Gastroesophageal sphincter (tissue), 3 donors: ENCODE measurements at regions not wholly inside any gene's neighbourhood (a gene's known extent, or its start where the extent isn't known, plus 50 kb on each side); places are given as distances from the start of the nearest gene placed in this dataset.

Source experiments
- CTCF ChIP-seq, 4 experiments: fragments of 200-600 bp in 2 of 4; fragments of 450-650 bp in 2 of 4; sonication (generic) in 1 of 4; IDR thresholded peaks; one replicate each; pipeline ENCODE4 v1.5.1; 2017 to 2019; ENCODE audit warnings: antibody characterized with exemption in 4 of 4, mild to moderate bottlenecking in 2 of 4, moderate library complexity in 2 of 4
- EP300 ChIP-seq: sonication (generic); formaldehyde crosslinking; IDR thresholded peaks from one replicate; pipeline ENCODE4 v1.6.1; 2017; ENCODE audit warnings: antibody characterized with exemption, mild to moderate bottlenecking
- POLR2A ChIP-seq, 2 donors: fragments of 450-650 bp; IDR thresholded peaks; one replicate each; pipeline ENCODE4 v1.6.1; 2017; ENCODE audit warnings: antibody characterized with exemption in 2 of 2, mild to moderate bottlenecking in 2 of 2, moderate library complexity in 1 of 2

GRCh38 chr4:143054971-143055370, 129.7 kb upstream of the USP38 start:
- no peak for TF ChIP-seq POLR2A (IDR thresholded peaks at IDR 0.05)
- TF ChIP-seq CTCF (IDR thresholded peaks at IDR 0.05) = no peak
- TF ChIP-seq EP300 = no peak
